Effector CD4-positive, alpha-beta T cell (primary cell): ENCODE measurements at regions not wholly inside any gene's neighbourhood (a gene's known extent, or its start where the extent isn't known, plus 50 kb on each side); places are given as distances from the start of the nearest gene placed in this dataset.
"Not testable (repeated sequence)": the region's sequence is repeated elsewhere in the genome, so short reads cannot be mapped to it uniquely, and the experiment has no call there.

Experiments used
- DNase-seq: peaks from one replicate; pipeline ENCODE4 v3.0.0-alpha.2; 2020

DNA sequence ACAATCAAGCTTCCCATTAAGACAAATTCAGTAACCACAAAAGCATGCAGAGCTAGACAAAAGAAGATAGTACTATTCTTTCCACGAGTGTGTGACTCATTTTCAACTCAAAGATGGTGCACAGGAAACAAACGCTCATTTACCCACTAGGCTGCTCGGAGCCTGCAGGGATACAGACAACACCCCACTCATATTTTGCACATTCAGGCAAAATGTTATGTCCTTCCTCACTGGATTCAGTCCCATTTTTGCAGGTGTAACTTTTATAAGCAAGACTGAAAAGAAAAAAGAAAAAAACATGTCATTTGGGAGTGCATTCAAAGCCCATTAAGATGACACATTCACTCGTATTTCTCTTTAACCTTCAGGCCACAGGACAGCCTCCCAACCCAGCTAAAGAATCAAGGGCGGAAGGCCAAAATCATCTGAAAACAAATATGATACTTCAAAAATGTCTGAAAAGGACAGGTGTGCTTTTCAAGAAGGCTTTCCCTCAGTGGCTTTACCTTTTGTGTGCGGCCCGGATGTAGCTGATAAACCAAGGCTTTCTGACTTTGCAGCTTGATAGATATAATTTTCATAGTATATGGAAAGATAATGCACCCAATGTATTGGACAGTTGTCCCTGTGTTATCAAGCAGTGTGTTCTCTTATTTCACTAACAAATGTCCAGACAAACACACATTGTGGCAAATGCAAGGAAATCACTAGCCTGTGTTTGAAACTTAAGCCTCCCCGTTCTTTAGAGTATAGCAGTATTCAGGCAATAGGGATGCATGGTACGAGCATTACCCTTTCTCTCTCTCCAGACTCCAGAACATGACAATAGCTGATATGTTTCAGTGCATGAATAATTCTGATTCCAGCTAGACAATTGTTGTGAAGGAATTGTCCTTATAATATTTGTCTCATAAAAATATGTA, 147.8 kb upstream of the KRR1 start:
- no peak for DNase-seq

DNA sequence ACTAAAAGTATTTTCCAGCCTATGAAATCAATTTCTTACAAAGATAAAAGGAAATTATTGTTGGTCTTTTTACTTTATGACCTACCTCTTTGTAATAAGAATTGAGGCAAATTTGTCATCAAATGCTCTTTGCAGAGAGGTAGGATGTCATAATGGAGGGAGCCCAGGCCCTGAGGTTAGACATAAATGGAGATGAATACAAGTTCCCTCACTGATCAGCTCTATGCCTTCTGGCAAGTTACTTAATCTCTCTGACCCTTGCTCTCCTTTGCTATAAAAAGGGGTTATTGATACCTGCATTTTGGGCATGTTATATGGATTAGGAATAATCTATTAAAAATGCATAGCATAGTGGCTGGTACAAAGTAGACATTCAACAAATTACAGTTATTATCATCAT, 146.9 kb upstream of the KRR1 start:
- no peak for DNase-seq

DNA sequence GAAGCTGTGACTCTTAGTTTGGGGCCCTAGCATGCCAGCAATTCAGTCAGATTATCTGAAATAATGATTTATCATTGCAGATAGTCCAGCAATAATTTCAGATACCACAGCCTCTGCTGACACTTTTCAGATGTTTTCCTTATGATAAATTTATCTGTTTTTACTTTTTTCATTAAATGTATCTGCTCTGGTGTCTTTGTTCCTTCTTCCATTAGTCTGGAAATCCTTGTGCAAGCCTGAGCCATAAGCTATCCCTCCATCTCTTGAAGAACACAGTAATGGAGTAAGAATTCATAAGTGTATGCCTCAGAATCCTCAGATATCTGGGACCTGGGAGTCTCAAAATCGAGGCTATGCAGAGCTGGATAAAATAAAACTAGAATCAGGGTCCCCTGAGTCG, 146.4 kb upstream of the KRR1 start:
- DNase-seq, result no peak

DNA sequence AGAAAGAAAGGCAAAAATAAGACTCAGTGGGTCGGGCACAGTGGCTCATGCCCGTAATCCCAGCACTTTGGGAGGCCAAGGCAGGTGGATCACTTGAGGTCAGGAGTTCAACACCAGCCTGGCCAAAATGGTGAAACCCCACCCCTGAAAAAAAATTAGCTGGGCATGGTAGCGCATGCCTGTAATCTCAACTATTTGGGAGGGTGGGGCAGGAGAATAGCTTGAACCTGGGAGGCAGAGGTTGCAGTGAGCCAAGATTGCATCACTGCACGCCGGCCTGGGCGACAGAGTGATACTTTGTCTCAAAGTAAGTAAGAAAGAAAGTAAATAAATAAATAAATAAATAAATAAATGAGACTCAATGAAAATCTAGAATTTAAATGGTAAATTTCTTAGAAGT, 145.9 kb upstream of the KRR1 start:
- not testable (repeated sequence) for DNase-seq

DNA sequence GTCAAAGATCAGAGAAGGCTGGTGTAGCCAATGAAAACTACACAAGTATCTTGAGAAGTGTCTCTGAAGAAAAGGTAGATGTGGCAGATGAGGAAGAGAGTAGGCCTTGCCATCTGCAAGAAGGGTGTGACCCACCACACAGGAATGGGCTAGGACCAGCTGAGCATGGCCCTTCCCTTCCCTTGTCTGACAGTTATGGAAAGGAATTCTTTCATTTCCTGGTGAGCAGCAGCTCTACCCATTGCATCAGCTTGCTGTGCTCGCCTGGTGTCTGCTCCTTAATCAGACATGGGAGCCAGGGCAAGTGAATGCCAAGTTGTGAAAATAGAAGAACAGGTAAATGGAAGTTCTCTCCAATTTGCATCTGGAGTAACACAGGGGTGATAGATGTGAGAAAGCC, 145.2 kb upstream of the KRR1 start:
- DNase-seq, result no peak

DNA sequence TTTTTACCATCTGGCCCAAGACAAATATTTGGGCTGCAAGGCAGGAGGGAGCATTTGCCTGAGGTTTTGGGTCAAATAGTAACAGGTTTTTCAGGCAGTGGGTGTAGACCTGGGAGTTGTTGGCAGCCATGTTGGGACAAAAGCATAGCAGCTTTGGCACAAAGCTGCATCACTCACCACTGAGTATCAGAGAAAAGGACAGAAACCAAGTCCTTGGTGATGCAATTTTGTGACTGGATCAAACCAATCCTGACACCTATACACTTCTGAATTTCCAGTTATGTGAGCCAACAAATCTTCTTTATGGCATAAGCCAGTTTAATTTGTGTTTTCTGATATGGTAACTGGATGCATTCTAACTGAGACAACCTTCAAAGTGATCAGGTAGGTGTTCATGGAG, 144.8 kb upstream of the KRR1 start:
- no peak for DNase-seq

DNA sequence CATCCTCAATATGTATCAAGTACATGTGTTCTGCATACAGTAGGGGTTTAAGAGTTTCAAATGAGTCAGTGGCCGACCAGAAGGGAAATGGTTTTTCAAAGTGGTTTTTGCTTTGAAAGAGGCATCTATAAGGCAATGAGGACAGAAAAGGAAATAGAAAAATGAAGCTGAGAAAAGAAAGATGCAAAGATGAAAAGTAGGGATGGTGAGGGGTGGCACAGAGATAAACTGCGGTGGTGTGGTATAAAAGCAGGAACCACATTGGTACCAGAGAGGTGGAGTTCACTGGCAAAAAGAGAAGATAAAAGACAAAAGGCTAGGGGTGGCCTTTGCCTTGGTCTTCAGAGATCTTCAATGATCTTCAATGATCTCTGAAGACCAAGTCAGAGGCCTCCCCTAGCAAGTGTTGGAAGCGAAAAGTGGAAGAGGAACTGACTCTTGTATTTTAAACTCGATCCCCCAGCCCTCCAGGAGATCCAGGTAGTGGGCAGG, 144.0 kb upstream of the KRR1 start:
- DNase-seq, result no peak

DNA sequence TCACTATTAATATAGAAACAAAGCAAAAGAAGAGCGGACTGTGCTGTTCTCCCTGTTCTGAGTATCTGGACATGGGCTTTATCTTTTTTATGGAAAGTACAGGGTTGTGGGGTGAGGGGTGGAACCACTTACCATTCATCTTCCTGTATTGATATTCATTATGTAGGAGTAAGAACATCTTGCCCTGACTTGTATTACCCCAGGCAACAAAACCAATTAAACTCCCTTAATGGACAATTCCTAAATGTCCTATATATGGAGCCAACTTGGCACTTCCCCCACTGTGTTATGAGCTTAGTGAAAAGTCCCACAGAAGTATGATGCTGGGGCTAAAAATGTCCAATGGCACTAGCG, 139.9 kb upstream of the KRR1 start:
- no peak for DNase-seq

DNA sequence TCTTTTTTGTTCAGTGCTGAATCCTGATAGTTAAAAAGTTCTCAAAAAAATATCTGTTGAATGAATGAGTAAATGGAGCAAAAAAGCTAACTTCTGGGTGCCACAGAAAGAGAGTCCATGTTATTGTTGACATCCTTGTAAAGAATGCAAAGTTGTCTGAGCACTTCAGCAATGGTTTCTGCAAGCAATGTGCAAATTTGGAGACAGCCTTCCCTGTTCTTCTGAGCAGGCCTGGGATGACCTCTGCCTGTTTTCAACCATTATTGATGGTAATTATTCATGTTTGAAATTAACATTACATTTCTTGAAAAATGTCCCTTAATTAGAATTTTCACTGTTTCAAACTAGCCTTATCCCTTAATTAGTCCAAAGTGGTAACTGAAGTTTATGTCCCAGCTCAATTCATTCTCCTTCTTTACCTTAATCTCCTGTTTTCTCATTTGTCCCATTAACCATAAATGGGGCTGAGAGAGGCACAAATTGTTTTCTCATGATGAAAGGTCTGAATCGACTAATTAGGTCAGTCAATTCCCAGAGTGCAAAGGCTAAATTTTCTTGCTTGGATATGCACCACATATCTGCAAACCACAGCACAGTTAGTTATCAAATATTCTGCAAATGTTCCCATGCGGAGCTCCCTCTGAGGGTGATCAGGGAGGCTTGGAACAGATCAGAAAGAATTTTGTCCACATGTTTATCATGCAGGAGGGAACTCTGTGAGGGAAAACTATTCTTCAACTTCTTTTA, 139.4 kb upstream of the KRR1 start:
- DNase-seq, result no peak

DNA sequence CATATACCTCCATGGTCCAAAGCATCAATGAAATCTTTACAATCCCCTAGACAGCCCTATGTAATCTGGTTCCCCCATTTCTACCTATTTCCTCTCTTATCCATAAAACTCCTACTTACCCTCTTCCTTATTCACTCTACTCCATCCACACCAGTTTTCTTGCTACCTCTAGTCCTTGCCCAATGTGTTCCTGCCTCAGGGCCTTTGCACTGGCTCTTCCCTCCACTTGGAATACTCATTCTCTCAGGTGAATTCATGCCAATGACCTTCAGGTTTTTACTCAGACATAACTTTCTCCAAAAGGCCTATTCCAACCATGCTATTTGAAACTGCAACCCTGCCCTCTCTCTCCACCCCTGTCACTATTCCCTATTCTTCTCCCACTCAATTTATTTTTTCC, 138.7 kb upstream of the KRR1 start:
- no peak for DNase-seq

DNA sequence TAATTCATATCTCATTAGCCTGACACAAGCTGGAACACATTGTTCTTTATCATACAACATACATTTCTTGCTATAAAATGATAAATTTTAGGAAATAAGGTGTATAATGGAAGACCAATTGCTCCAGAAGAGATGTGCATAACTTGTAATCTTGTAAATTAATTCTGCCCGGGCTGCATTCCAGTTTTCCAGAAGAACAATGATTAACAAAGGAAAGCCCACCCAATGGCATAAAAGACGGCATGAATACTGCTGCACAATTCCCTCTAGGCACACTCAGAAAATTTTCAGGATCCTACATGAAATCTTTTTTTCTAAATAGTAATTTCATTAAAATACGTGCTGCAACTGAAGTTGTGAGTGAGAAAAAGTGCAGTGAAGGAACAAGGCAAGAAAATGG, 137.4 kb upstream of the KRR1 start:
- DNase-seq, result no peak

DNA sequence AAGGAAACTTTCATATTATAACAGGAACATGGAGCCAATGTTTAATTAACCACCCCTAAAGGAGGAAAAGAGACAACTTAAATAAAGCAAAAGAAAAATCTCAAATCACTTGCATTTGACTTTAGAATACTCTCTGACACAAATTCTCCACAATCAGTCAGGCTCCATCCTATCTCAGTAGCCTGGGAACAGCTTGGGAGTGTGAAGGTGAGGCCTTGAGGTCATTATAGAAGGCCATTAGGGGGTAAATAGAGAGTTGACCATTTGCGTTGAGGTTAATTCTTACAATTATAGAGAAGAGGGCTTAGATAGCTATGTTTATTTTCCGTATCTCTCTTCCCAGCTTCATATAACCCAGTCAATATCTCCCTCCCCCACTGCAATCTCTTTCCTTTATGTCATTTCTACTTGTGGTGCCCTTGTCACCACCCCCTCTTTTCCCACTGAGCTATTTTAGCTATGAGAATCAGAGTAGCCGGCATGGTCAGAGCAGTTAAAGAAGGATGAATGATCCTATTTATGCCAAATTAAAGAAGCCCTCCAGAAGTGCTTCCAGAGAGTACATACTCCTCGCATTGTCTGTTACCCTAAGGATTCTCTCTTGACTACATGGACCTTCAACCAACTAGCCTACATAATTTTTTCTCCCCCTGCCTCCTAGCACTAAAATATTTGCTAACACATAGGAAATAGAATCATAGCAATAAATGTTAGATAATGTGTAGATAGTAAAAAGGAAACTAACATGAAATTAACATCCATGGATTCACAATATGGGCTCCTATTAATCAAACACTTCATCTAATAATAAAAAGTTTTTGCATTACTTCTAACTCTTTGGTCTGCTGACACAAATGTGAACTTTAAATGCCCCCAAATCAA, 135.2 kb upstream of the KRR1 start:
- DNase-seq, result no peak

DNA sequence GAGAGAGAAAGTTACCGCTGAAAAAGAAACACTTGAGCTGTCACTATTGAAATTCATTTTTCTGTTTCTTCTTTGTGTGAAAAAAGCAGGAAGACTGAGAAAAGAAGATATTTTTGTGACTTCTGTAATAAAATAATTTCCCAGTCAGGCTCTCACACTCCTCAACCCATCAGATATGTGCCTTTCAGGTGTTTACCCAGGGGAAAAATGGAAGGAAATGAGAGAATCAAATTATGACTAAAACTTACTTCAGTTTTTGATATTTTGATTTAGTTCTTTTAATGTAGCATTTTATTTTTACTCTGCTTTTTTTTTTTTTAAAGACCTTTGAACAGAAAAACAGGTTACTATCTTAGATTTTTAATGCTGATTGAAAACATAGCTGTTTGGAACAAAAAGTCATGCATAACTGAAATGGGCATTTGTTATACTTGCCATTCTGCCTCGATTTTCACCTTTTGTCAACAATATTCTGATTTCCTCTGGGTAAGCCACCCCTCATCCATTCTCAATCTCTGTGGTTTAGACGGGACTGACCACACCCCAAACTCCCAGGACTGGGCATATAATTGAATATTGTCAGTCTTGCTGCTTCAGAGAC, 133.2 kb upstream of the KRR1 start:
- DNase-seq, result no peak

DNA sequence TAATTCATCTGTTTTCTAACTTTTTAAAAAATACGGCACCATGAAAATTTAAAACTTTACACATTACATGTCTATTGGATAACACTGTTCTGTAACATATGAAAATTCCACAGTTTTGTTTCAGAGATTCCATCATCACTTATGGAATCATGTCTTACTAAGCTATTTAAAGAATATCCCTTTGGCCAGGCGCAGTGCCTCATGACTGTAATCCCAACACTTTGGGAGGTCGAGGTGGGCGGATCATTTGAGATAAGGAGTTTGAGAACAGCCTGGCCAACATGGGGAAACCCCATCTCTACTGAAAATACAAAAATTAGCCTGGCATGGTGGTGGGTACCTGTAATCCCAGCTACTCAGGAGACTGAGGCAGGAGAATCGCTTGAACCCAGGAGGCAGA, 131.7 kb upstream of the KRR1 start:
- not testable (repeated sequence) for DNase-seq

DNA sequence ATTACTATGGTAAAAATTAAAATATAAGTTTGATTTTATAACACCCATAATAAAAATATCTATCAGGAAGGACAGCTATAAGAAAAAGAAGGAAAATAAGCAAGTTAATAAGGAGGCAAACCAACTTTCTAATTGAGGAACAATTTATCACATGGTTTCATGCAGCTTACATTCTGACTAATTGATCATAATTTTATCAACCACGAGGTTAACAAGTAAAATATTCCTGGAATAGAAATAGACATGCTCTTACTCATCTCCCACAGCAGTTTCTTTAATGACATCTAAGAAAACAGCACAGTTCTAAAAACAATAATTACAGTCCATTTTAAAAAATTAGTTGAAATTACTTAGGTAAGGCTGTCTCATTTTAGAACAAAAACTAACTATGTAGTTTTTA, 130.8 kb upstream of the KRR1 start:
- no peak for DNase-seq

DNA sequence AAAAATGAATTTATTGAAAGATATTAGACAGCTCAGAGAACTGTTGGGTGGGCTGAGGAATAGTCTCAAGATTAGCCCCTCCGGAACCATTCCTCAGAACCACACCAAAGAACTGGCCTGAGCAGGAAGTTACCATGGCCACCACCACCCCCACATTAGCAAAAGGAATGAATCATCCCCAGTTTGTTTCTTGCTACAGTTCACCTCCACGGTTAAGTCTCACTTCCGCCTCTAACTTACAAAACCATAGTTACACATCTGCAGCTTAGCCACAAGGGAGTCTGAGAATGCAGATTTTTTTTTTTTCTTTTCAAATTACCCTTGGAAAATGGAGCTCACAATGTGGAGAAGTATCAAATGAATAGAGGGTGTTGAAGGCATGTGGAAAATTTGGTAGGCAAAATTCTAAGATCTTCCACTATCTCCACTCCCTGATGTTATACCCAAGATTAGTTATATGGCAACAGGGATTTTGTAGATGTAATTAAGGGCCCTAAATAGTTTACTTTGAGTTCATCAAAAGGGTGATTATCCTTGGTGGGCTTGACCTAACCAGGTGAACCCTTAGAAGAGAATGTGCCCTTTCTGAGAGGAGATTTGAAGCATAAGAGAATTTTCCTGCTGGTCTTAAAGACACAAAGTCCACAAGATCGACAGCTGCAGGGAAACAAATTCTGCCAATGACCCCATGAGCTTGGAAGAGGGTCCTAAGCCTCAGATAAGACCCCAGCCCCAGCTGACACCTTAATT, 129.8 kb upstream of the KRR1 start:
- DNase-seq, result no peak

DNA sequence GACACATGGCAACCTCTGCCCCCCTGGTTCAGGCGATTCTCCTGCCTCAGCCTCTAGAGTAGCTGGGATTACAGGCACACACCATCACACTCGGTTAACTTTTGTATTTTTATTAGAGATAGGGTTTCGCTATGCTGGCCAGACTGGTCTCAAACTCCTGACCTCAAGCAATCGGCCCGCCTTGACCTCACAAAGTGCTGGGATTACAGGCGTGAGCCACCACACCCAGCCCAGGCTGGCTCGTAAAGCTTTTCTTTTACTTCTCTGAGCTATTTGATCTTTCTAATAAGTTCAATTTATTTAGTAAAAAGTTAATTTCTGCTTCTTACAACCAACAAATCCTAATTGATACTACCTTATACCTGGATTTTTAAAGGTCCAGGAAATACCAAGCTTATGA, 127.4 kb upstream of the KRR1 start:
- DNase-seq, result no peak

DNA sequence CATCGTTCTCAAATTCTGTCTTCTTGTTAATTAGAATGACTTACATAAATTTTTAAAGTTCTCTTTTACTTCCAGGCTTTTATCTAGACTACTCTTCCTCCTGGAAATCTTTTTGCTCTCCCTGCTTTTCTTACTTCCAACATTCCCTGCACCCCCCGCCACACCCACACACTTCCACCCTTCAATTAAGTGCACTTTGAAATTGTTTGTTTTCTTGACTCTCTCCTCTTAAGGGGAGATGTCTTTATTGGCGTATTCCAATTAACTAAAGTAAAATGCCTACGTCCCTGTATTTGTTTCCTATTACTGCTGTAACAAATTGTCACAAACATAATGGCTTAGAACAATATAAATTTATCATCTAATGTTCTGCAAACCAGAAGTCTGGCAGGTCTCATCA, 125.2 kb upstream of the KRR1 start:
- no peak for DNase-seq

DNA sequence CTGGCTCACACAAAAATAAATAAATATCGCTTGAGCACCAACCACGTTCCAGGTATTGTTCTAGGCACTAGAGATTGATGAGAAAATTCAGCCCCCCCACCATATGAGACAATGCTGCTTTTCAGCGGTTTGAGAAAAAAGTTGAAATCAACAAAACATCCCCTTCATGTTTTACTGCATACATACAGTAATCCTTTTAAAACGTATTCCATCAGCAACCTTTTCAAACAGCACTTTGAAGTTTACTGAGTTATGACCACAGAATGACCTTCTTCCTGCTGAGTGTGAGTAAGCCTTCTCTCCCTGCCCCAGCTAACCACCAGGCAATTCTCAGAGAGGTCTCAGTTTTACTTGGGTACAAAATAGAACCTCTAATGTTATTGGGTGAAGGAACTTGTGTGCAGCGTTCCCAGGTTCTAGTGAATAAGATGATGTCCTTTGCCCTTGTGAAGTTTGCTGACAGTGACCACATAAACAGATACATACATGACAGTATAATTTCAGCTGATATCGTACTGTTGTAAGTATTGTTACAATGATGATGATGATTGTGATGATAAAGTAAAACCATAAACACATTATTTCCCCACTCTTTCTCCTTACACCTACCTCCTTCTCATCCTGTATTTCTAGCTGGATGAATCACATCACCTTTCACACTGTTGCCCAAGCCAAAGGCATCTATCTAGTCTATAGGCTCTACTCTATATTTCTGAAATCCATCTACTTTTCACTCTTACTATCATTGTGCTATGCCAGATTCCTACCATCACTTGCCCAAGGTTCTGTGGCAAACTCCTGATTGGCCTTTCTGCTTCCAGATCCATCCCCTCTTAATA, 124.4 kb upstream of the KRR1 start:
- DNase-seq, result no peak

DNA sequence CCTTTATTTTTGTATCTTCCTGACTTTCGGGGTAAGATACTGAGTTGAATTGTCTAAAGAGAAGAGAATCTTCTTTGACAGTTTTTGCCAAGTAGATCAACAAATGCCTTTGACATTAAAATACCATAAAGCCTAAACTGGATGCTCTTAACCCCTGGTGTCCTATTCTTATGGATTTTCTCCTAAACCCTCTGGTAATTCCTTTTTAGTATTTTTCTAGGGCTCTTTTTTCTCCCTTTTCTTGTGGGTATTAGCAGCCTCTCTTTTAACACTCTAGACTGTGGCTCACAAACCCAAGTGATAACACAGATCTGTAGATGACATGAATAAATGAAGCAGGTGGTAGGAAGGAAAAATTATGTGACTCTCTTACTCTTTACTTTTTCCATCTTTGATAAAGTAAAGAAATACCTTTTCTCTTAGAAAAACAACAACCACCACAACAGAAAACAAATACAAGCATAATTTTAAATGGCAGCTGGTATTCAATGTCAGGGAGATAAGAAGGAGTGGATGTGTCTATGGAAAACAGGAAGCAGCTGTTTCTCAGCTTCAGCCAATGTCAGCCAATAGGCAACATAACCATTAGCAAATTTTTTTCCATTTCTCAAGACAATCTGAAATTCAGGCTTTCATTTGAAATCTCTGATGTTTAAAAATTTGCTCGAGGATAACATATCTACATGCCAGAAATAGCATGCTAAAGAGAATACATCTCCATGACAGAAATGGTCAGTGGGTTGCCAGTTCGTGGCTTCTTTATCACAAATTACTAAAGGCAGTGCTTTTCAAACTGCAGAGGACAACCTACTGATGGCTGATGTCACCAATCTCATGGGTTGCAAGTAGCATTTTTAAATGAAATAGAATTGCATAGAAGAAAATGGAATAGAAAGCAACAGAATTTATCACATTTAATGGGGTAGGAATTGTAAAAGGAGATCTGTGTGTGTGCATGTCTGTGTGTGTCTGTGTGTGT, 123.1 kb upstream of the KRR1 start:
- no peak for DNase-seq
